GM23338 (cell line): ENCODE measurements at regions not wholly inside any gene's neighbourhood (a gene's known extent, or its start where the extent isn't known, plus 50 kb on each side); places are given as distances from the start of the nearest gene placed in this dataset.

Experiments
- ATAC-seq: fragments of 200-7000 bp; cut with Tn5 transposase; 3 replicates; pipeline ENCODE4 v1.9.1; 2020
- DNase-seq: peaks from one replicate; pipeline ENCODE4 v3.0.0-alpha.2; 2015; ENCODE audit warnings: low spot score
- H2AFZ ChIP-seq: fragments of 200-600 bp; sonication (generic); 2 replicates; pipeline ENCODE4 v1.8.0; 2016; ENCODE audit warnings: antibody characterized with exemption, mild to moderate bottlenecking, moderate library complexity
- H3F3A ChIP-seq: fragments of 200-600 bp; sonication (generic); replicated peaks from 2 replicates; pipeline ENCODE4 v1.8.0; 2017; ENCODE audit warnings: antibody characterized with exemption, mixed run types, low read depth
- H3K27ac ChIP-seq: fragments of 200-600 bp; sonication (generic); 2 replicates; pipeline ENCODE4 v1.6.1; 2016; ENCODE audit warnings: low read depth
- H3K27me3 ChIP-seq: fragments of 200-600 bp; sonication (generic); 2 replicates; pipeline ENCODE4 v1.8.0; 2016; ENCODE audit warnings: mild to moderate bottlenecking, mixed run types, moderate library complexity; ENCODE audit not compliant: insufficient read depth
- H3K36me3 ChIP-seq: fragments of 200-600 bp; sonication (generic); 2 replicates; pipeline ENCODE4 v1.8.0; 2016; ENCODE audit warnings: mild to moderate bottlenecking; ENCODE audit not compliant: insufficient read depth
- H3K4me1 ChIP-seq: fragments of 200-600 bp; sonication (generic); 2 replicates; pipeline ENCODE4 v1.8.0; 2016; ENCODE audit warnings: mild to moderate bottlenecking, moderate library complexity; ENCODE audit not compliant: insufficient read depth
- H3K4me2 ChIP-seq: fragments of 200-600 bp; sonication (generic); 2 replicates; pipeline ENCODE4 v1.7.1; 2017; ENCODE audit warnings: mixed run types
- H3K4me3 ChIP-seq: fragments of 200-600 bp; sonication (generic); 2 replicates; pipeline ENCODE4 v1.6.1; 2016; ENCODE audit warnings: mixed run types
- H3K79me2 ChIP-seq: fragments of 200-600 bp; sonication (generic); replicated peaks from 2 replicates; pipeline ENCODE4 v1.8.0; 2017; ENCODE audit warnings: mild to moderate bottlenecking; ENCODE audit not compliant: insufficient read depth
- H3K9me2 ChIP-seq: fragments of 200-600 bp; sonication (generic); 2 replicates; pipeline ENCODE4 v1.8.0; 2017; ENCODE audit not compliant: insufficient read depth
- H4K20me1 ChIP-seq: fragments of 200-600 bp; sonication (generic); replicated peaks from 2 replicates; pipeline ENCODE4 v1.8.0; 2017; ENCODE audit warnings: mild to moderate bottlenecking; ENCODE audit not compliant: insufficient read depth
- H3K27ac Mint-ChIP-seq: 2 replicates; pipeline ENCODE4 v1.8.0; 2020; ENCODE audit warnings: inconsistent platforms, mild to moderate bottlenecking, moderate library complexity, mixed read lengths
- H3K27me3 Mint-ChIP-seq: 3 replicates; pipeline ENCODE4 v1.8.0; 2022; ENCODE audit warnings: low read depth, mild to moderate bottlenecking, moderate library complexity, mixed read lengths, inconsistent platforms; ENCODE audit not compliant: insufficient read depth, poor library complexity
- H3K36me3 Mint-ChIP-seq: 3 replicates; pipeline ENCODE4 v1.8.0; 2021; ENCODE audit warnings: low read depth, mild to moderate bottlenecking, inconsistent platforms, moderate library complexity, mixed read lengths
- H3K4me1 Mint-ChIP-seq: 3 replicates; pipeline ENCODE4 v1.8.0; 2020; ENCODE audit warnings: mild to moderate bottlenecking, inconsistent platforms, mixed read lengths
- H3K4me3 Mint-ChIP-seq: 3 replicates; pipeline ENCODE4 v1.8.0; 2021; ENCODE audit warnings: moderate library complexity, mild to moderate bottlenecking, inconsistent platforms, mixed read lengths
- H3K9me3 Mint-ChIP-seq: 3 replicates; pipeline ENCODE4 v1.8.0; 2020; ENCODE audit warnings: moderate library complexity, mild to moderate bottlenecking, inconsistent platforms, mixed read lengths
- CREB1 ChIP-seq: fragments of 250-450 bp; sonication (Bioruptor Pico); IDR thresholded peaks from 2 replicates; pipeline ENCODE4 v1.5.0; 2020; ENCODE audit warnings: low read depth, mild to moderate bottlenecking, moderate library complexity
- ETS1 ChIP-seq: IDR thresholded peaks from 2 replicates; pipeline ENCODE4 v1.6.1; 2016; ENCODE audit warnings: antibody characterized with exemption
- EZH2 ChIP-seq: fragments of 200-600 bp; sonication (generic); IDR thresholded peaks from one replicate; pipeline ENCODE4 v1.8.0; 2017; ENCODE audit warnings: antibody characterized with exemption, mild to moderate bottlenecking, low read depth; ENCODE audit not compliant: unreplicated experiment
- EZH2phosphoT487 ChIP-seq: fragments of 200-600 bp; sonication (generic); IDR thresholded peaks from one replicate; pipeline ENCODE4 v1.8.1; 2018; ENCODE audit warnings: antibody characterized with exemption; ENCODE audit not compliant: unreplicated experiment
- JUNB ChIP-seq: IDR thresholded peaks from one replicate; pipeline ENCODE4 v1.6.1; 2016; ENCODE audit warnings: antibody characterized with exemption; ENCODE audit not compliant: unreplicated experiment
- NANOG ChIP-seq: IDR thresholded peaks from 2 replicates; pipeline ENCODE4 v1.6.1; 2016; ENCODE audit warnings: antibody characterized with exemption, borderline replicate concordance
- POLR2AphosphoS5 ChIP-seq: IDR thresholded peaks from 2 replicates; pipeline ENCODE4 v1.6.1; 2016; ENCODE audit warnings: antibody characterized with exemption, low read depth
- REST ChIP-seq: IDR thresholded peaks from one replicate; pipeline ENCODE4 v1.6.1; 2018; ENCODE audit warnings: antibody characterized with exemption; ENCODE audit not compliant: unreplicated experiment
- STAT1 ChIP-seq: IDR thresholded peaks from one replicate; pipeline ENCODE4 v1.6.1; 2016; ENCODE audit warnings: antibody characterized with exemption; ENCODE audit not compliant: unreplicated experiment
- ZNF331 ChIP-seq: fragments of 250-450 bp; sonication (Bioruptor Pico); IDR thresholded peaks from 2 replicates; pipeline ENCODE4 v1.5.0; 2020; ENCODE audit warnings: low read depth, mild to moderate bottlenecking, moderate library complexity

GRCh38 chrX:13169684-13170083 lies 125.3 kb upstream of the FAM9C start (continued):
- TF ChIP-seq REST (no peak), EZH2 (no peak), ETS1 (no peak), EZH2phosphoT487 (no peak), JUNB (no peak), ZNF331 (CRISPR knock-in tag) (no peak), CREB1 (CRISPR knock-in tag) (no peak), STAT1 (no peak), POLR2AphosphoS5 (no peak), NANOG (no peak)

- no peaks in the 10 kb centered on the region; the same call in 1 of the 3 replicates for H3K9me3 Mint-ChIP-seq
- peaks cover 26% of the 10 kb centered on the region for H3K27me3 ChIP-seq
- no peak overlapping the region for H3K27ac Mint-ChIP-seq
- no peaks in the 10 kb centered on the region for H3F3A ChIP-seq
- no peak overlapping the region for H3K4me3 ChIP-seq
- H3K27me3 Mint-ChIP-seq, result peaks cover 2% of the 10 kb centered on the region
- H3K4me2 ChIP-seq, result no peak overlapping the region
- H3K4me1 ChIP-seq, result peaks cover 16% of the 10 kb centered on the region
- H3K4me3 Mint-ChIP-seq, result no peak overlapping the region
- DNase-seq (no peak), ATAC-seq (no peak)
- no peaks in the 10 kb centered on the region; the same call in 2 of the 3 replicates for H3K36me3 Mint-ChIP-seq
- H3K4me1 Mint-ChIP-seq, result peaks cover 16% of the 10 kb centered on the region
- no peak overlapping the region for H3K27ac ChIP-seq
- TF ChIP-seq STAT1 (no peak), NANOG (no peak)
- H3K9me2 ChIP-seq, result no peaks in the 10 kb centered on the region
- H4K20me1 ChIP-seq, result no peaks in the 10 kb centered on the region
- H3K36me3 ChIP-seq, result no peaks in the 10 kb centered on the region
- no peaks in the 10 kb centered on the region for H3K79me2 ChIP-seq
- no peak overlapping the region for H2AFZ ChIP-seq
Measured at GRCh38 chrX:13168269-13168668, 123.8 kb upstream of the FAM9C start.
